Stimulated activated CD8-positive, alpha-beta memory T cell treated with anti-CD3 and anti-CD28 coated beads, Interleukin-4, amount 100 ng/mL, for 48 hours (primary cell): ENCODE measurements at regions not wholly inside any gene's neighbourhood (a gene's known extent, or its start where the extent isn't known, plus 50 kb on each side); places are given as distances from the start of the nearest gene placed in this dataset.
"Not testable (repeated sequence)": the region's sequence is repeated elsewhere in the genome, so short reads cannot be mapped to it uniquely, and the experiment has no call there.

Experiments
- DNase-seq: peaks from one replicate; pipeline ENCODE4 v3.0.0-alpha.2; 2020

- DNase-seq = not testable (repeated sequence)
These were observed 111.6 kb downstream of the CRLF3 start for GRCh38 chr17:30712859-30713258.

GRCh38 chr17:30711626-30712507 is 112.6 kb downstream of the CRLF3 start:
- not testable (repeated sequence) for DNase-seq

GRCh38 chr17:30711176-30711575 is 113.3 kb downstream of the CRLF3 start:
- not testable (repeated sequence) for DNase-seq

GRCh38 chr17:30710276-30711088 is 114.0 kb downstream of the CRLF3 start:
- DNase-seq = not testable (repeated sequence)

- DNase-seq = not testable (repeated sequence)
These were observed 114.8 kb downstream of the CRLF3 start for GRCh38 chr17:30709561-30710275.

GRCh38 chr17:30709096-30709495 is 115.4 kb downstream of the CRLF3 start:
- DNase-seq = not testable (repeated sequence)

- DNase-seq = peak; percentile 71
These were observed 116.0 kb downstream of the CRLF3 start for GRCh38 chr17:30708241-30709078.

GRCh38 chr17:30707724-30708240 is 116.7 kb downstream of the CRLF3 start:
- not testable (repeated sequence) for DNase-seq

- not testable (repeated sequence) for DNase-seq
These were observed 117.8 kb downstream of the CRLF3 start for GRCh38 chr17:30706461-30707335.

- DNase-seq = not testable (repeated sequence)
These were observed 118.5 kb downstream of the CRLF3 start for GRCh38 chr17:30706004-30706403.

- DNase-seq = no peak
These were observed 122.9 kb downstream of the CRLF3 start for GRCh38 chr17:30701498-30701989.

GRCh38 chr17:30700833-30701232 is 123.7 kb downstream of the CRLF3 start:
- DNase-seq = not testable (repeated sequence)

- DNase-seq = peak; percentile 82
These were observed 126.7 kb downstream of the CRLF3 start for GRCh38 chr17:30697619-30698460.

GRCh38 chr17:30696234-30696633 is 128.3 kb downstream of the CRLF3 start:
- no peak for DNase-seq

GRCh38 chr17:30695265-30695811 is 129.2 kb downstream of the CRLF3 start:
- DNase-seq = not testable (repeated sequence)

- DNase-seq = peak; percentile 71
These were observed 130.7 kb downstream of the CRLF3 start for GRCh38 chr17:30693772-30694171.

GRCh38 chr17:30689266-30690000 is 135.1 kb downstream of the CRLF3 start:
- DNase-seq = not testable (repeated sequence)
